Ascending aorta (tissue), 2 donors: ENCODE measurements at regions not wholly inside any gene's neighbourhood (a gene's known extent, or its start where the extent isn't known, plus 50 kb on each side); places are given as distances from the start of the nearest gene placed in this dataset.
"Not testable (repeated sequence)": the region's sequence is repeated elsewhere in the genome, so short reads cannot be mapped to it uniquely, and the experiment has no call there.

Experiments
- DNase-seq, 2 donors: peaks; one replicate each; pipeline ENCODE4 v3.0.0-alpha.2; 2019; ENCODE audit warnings: low spot score in 2 of 2
- H3K27ac ChIP-seq, 2 donors: fragments of 200-600 bp; sonication (generic); one replicate each; pipeline ENCODE4 v1.5.1; 2016 to 2017; ENCODE audit warnings: mild to moderate bottlenecking in 1 of 2
- H3K27me3 ChIP-seq: fragments of 200-600 bp; sonication (generic); one replicate; pipeline ENCODE4 v1.5.1; 2017
- H3K36me3 ChIP-seq, 2 donors: fragments of 200-600 bp; sonication (generic); one replicate each; pipeline ENCODE4 v1.5.1; 2016
- H3K4me1 ChIP-seq, 2 donors: fragments of 200-600 bp; sonication (generic); one replicate each; pipeline ENCODE4 v1.5.1; 2016 to 2017; ENCODE audit warnings: mild to moderate bottlenecking in 1 of 2
- H3K4me3 ChIP-seq, 2 donors: fragments of 200-600 bp; sonication (generic); one replicate each; pipeline ENCODE4 v1.5.1; 2016 to 2017; ENCODE audit warnings: mild to moderate bottlenecking in 1 of 2
- H3K9me3 ChIP-seq, 2 donors: fragments of 200-600 bp; sonication (generic); one replicate each; pipeline ENCODE4 v1.5.1; 2016
- CTCF ChIP-seq, 3 experiments: fragments of 200-600 bp in 2 of 3; fragments of 450-650 bp in 1 of 3; sonication (generic) in 2 of 3; IDR thresholded peaks; one replicate each; pipeline ENCODE4 v1.5.1; 2016 to 2019; ENCODE audit warnings: antibody characterized with exemption in 3 of 3, mild to moderate bottlenecking in 1 of 3, moderate library complexity in 1 of 3
- intact Hi-C: fragments of 100-400 bp; cut with DNase I; formaldehyde crosslinking; loops from one replicate; pipeline ENCODE4 v1.15.1; 2023

GRCh38 chr22:33130473-33130872 lies 72.3 kb upstream of the SYN3 start:
- no peak overlapping the region for H3K27ac ChIP-seq
- intact Hi-C loops, result no loop called here
- DNase-seq, result no peak
- no peak overlapping the region for H3K4me3 ChIP-seq
- no peaks in the 10 kb centered on the region for H3K36me3 ChIP-seq
- no peaks in the 10 kb centered on the region for H3K4me1 ChIP-seq
- no peak for TF ChIP-seq CTCF (IDR thresholded peaks at IDR 0.05)
- H3K9me3 ChIP-seq, result no peaks in the 10 kb centered on the region
- H3K27me3 ChIP-seq, result no peaks in the 10 kb centered on the region

GRCh38 chr22:33129621-33130020 lies 71.4 kb upstream of the SYN3 start:
- intact Hi-C loops, result no loop called here
- H3K36me3 ChIP-seq, result no peaks in the 10 kb centered on the region
- no peaks in the 10 kb centered on the region for H3K27me3 ChIP-seq
- H3K4me1 ChIP-seq, result no peaks in the 10 kb centered on the region
- TF ChIP-seq CTCF (IDR thresholded peaks at IDR 0.05), result no peak
- H3K9me3 ChIP-seq, result no peaks in the 10 kb centered on the region
- no peak overlapping the region for H3K4me3 ChIP-seq
- no peak for DNase-seq
- H3K27ac ChIP-seq, result no peak overlapping the region

- Histone ChIP-seq H3K4me3 (no peak overlapping the region), H3K27me3 (no peaks in the 10 kb centered on the region), H3K27ac (no peak overlapping the region), H3K9me3 (no peaks in the 10 kb centered on the region), H3K36me3 (no peaks in the 10 kb centered on the region), H3K4me1 (no peaks in the 10 kb centered on the region)
- no peak for DNase-seq
- intact Hi-C loops, result no loop called here
- no peak for TF ChIP-seq CTCF (IDR thresholded peaks at IDR 0.05)
Observed at GRCh38 chr22:33126881-33127280, 68.7 kb upstream of the SYN3 start.

- no peaks in the 10 kb centered on the region for H3K9me3 ChIP-seq
- no peaks in the 10 kb centered on the region for H3K4me1 ChIP-seq
- TF ChIP-seq CTCF (IDR thresholded peaks at IDR 0.05), result no peak
- intact Hi-C loops, result no loop called here
- no peak for DNase-seq
- H3K27me3 ChIP-seq, result no peaks in the 10 kb centered on the region
- no peak overlapping the region for H3K27ac ChIP-seq
- H3K36me3 ChIP-seq, result no peaks in the 10 kb centered on the region
- H3K4me3 ChIP-seq, result no peak overlapping the region
Observed at GRCh38 chr22:33124471-33124870, 66.3 kb upstream of the SYN3 start.

- H3K4me1 ChIP-seq, intact Hi-C loops, H3K36me3 ChIP-seq, DNase-seq, H3K27me3 ChIP-seq, H3K4me3 ChIP-seq, H3K27ac ChIP-seq, H3K9me3 ChIP-seq: not testable (repeated sequence)
Observed at GRCh38 chr22:33122439-33122838, 64.3 kb upstream of the SYN3 start.

GRCh38 chr22:33119044-33119443 lies 60.9 kb upstream of the SYN3 start:
- Histone ChIP-seq H3K4me1 (no peaks in the 10 kb centered on the region), H3K4me3 (no peak overlapping the region), H3K27me3 (no peaks in the 10 kb centered on the region), H3K9me3 (no peaks in the 10 kb centered on the region), H3K36me3 (no peaks in the 10 kb centered on the region), H3K27ac (no peak overlapping the region)
- intact Hi-C loops, result no loop called here
- TF ChIP-seq CTCF (IDR thresholded peaks at IDR 0.05), result no peak
- no peak for DNase-seq
